GM23248 (cell line): ENCODE measurements at regions not wholly inside any gene's neighbourhood (a gene's known extent, or its start where the extent isn't known, plus 50 kb on each side); places are given as distances from the start of the nearest gene placed in this dataset.
A peak's percentile ranks its signal among the peaks of the same experiment; 100 is the strongest.

ENCODE experiments used
- DNase-seq: peaks from one replicate; pipeline ENCODE4 v3.0.0-alpha.2; 2015
- H2AFZ ChIP-seq: fragments of 200-600 bp; sonication (generic); 2 replicates; pipeline ENCODE4 v1.6.1; 2016; ENCODE audit warnings: antibody characterized with exemption
- H3F3A ChIP-seq: fragments of 200-600 bp; sonication (generic); 2 replicates; pipeline ENCODE4 v1.6.1; 2016; ENCODE audit warnings: mild to moderate bottlenecking, antibody characterized with exemption, mixed run types; ENCODE audit not compliant: insufficient read depth
- H3K27ac ChIP-seq: fragments of 200-600 bp; sonication (generic); 2 replicates; pipeline ENCODE4 v1.5.1; 2016; ENCODE audit warnings: mild to moderate bottlenecking
- H3K27me3 ChIP-seq: fragments of 200-600 bp; sonication (generic); replicated peaks from 2 replicates; pipeline ENCODE4 v1.6.1; 2016; ENCODE audit warnings: mild to moderate bottlenecking; ENCODE audit not compliant: insufficient read depth
- H3K36me3 ChIP-seq: fragments of 200-600 bp; sonication (generic); 2 replicates; pipeline ENCODE4 v1.6.1; 2016; ENCODE audit warnings: low read depth, mild to moderate bottlenecking
- H3K4me1 ChIP-seq: fragments of 200-600 bp; sonication (generic); 2 replicates; pipeline ENCODE4 v1.6.1; 2016; ENCODE audit warnings: mild to moderate bottlenecking; ENCODE audit not compliant: insufficient read depth
- H3K4me2 ChIP-seq: fragments of 200-600 bp; sonication (generic); one replicate; pipeline ENCODE4 v1.6.1; 2016; ENCODE audit warnings: mild to moderate bottlenecking; ENCODE audit not compliant: unreplicated experiment
- H3K4me3 ChIP-seq: fragments of 200-600 bp; sonication (generic); 2 replicates; pipeline ENCODE4 v1.5.1; 2016; ENCODE audit warnings: mild to moderate bottlenecking
- H3K79me2 ChIP-seq: fragments of 200-600 bp; sonication (generic); 2 replicates; pipeline ENCODE4 v1.6.1; 2016; ENCODE audit warnings: mild to moderate bottlenecking; ENCODE audit not compliant: insufficient read depth
- H3K9ac ChIP-seq: fragments of 200-600 bp; sonication (generic); 2 replicates; pipeline ENCODE4 v1.6.1; 2016; ENCODE audit warnings: mild to moderate bottlenecking
- H3K9me2 ChIP-seq: fragments of 200-600 bp; sonication (generic); 2 replicates; pipeline ENCODE4 v1.6.1; 2016; ENCODE audit warnings: mixed run types, mild to moderate bottlenecking, moderate library complexity; ENCODE audit not compliant: insufficient read depth
- H3K9me3 ChIP-seq: fragments of 200-600 bp; sonication (generic); one replicate; pipeline ENCODE4 v1.6.1; 2017; ENCODE audit warnings: low read depth
- H4K20me1 ChIP-seq: fragments of 200-600 bp; sonication (generic); 2 replicates; pipeline ENCODE4 v1.6.0; 2016; ENCODE audit not compliant: insufficient read depth
- EZH2 ChIP-seq: fragments of 200-600 bp; sonication (generic); IDR thresholded peaks from 2 replicates; pipeline ENCODE4 v1.6.1; 2018; ENCODE audit warnings: antibody characterized with exemption, mild to moderate bottlenecking; ENCODE audit not compliant: insufficient read depth, poor library complexity, severe bottlenecking
- EZH2phosphoT487 ChIP-seq: fragments of 200-600 bp; sonication (generic); IDR thresholded peaks from 2 replicates; pipeline ENCODE4 v1.6.1; 2018; ENCODE audit warnings: antibody characterized with exemption, moderate library complexity, mild to moderate bottlenecking, low read depth; ENCODE audit not compliant: insufficient read depth
- WGBS, 2 experiments: methylation state at CpG; one replicate each; pipeline ENCODE4 v1.1.6; 2015 to 2017; ENCODE audit warnings: low lambda C conversion rate in 2 of 2, low coverage in 1 of 2; ENCODE audit errors: missing lambda C conversion rate in 2 of 2; 5-methylcytosine and 5-hydroxymethylcytosine counted together
- in situ Hi-C: fragments of 300-500 bp; cut with MboI; formaldehyde crosslinking; loops from 2 replicates; pipeline ENCODE4 v1.15.0; 2020

DNA sequence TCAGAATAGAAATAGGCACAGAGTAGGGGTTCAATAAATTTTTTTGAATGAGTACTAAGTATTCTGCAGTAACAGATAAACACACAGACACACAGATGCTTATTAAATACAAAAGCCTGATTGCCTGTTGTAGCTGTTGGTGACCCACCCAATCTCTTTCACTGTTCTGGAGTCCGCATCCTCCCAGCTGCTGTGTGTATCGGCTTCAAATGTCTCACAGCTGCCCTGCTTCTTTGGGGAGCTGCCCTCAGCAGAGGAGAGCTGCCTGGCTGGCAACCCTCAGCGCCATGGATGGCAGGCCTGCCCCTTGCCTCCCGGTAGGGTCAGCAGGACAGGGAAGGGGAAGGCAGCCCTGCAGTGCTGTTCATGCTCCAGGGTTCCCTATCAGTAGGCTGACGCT, 50.5 kb upstream of the PRNP start:
- H3K9ac ChIP-seq = no peak overlapping the region
- in situ Hi-C loops = no loop called here
- no peak overlapping the region for H3K27ac ChIP-seq
- H3K4me2 ChIP-seq = no peak overlapping the region
- WGBS, 2 experiments = 71 to 76% methylated on average over 5 of the region's 5 CpGs
- no peak for TF ChIP-seq EZH2
- H3K9me3 ChIP-seq = no peaks in the 10 kb centered on the region
- H2AFZ ChIP-seq = no peak overlapping the region
- H3K4me1 ChIP-seq = peaks cover 17% of the 10 kb centered on the region
- no peaks in the 10 kb centered on the region for H3K79me2 ChIP-seq
- H3K36me3 ChIP-seq = no peaks in the 10 kb centered on the region
- H3K27me3 ChIP-seq = no peaks in the 10 kb centered on the region
- no peak for DNase-seq
- H4K20me1 ChIP-seq = no peaks in the 10 kb centered on the region
- H3K9me2 ChIP-seq = no peaks in the 10 kb centered on the region
- H3K4me3 ChIP-seq = no peak overlapping the region
- H3F3A ChIP-seq = peaks cover 11% of the 10 kb centered on the region

DNA sequence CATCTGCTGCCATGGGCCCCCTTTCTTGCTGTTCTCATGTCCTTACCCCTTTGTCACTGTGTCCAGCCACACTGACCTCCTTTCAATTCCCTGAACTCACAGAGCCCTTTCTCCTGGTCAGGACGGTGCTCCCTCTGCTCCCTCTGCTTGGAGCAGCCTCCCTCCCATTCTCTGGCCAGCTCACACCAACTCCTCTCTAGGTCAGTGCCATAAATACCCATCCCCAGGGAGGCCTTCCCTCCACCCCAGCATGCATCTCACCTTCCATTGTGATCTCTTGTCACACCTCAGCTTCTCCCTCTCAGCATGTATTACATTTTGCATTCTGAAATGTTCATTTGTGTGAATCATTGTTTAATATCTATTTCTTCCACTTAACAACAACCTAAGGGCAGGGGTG, 50.9 kb upstream of the PRNP start:
- H3K9me3 ChIP-seq = no peaks in the 10 kb centered on the region
- no peaks in the 10 kb centered on the region for H4K20me1 ChIP-seq
- H3K79me2 ChIP-seq = no peaks in the 10 kb centered on the region
- WGBS, 2 experiments = 87 to 100% methylated on average over 1 of the region's 1 CpG
- TF ChIP-seq EZH2 (no peak), EZH2phosphoT487 (no peak)
- H3K4me2 ChIP-seq = no peak overlapping the region
- H3K4me1 ChIP-seq = peaks cover 17% of the 10 kb centered on the region
- H3K9me2 ChIP-seq = no peaks in the 10 kb centered on the region
- H3K27me3 ChIP-seq = no peaks in the 10 kb centered on the region
- H3K9ac ChIP-seq = no peak overlapping the region
- DNase-seq = no peak
- H3K36me3 ChIP-seq = no peaks in the 10 kb centered on the region
- no peak overlapping the region for H3K27ac ChIP-seq
- H3F3A ChIP-seq = peaks cover 11% of the 10 kb centered on the region
- in situ Hi-C loops = no loop called here
- no peak overlapping the region for H2AFZ ChIP-seq
- H3K4me3 ChIP-seq = no peak overlapping the region

DNA sequence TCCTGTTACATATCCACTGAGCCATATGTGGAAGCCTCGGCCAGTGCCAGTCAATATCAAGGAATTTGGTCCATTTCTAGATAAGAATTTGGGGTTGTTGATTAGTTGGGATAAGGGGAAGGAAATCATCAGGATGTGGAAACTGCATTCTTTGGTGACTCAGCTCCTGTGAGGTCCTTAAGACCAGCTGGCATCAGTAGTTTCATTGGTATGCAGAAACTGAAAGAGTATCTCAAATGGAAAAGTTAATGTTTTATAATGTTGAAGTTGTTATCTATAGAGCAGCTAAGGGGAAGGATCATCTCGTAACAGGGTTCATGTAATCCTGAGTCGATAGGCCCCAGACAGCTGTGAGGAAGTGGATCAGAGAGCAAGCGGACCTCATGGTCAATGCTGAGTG, 52.5 kb upstream of the PRNP start:
- in situ Hi-C loops = no loop called here
- no peak for TF ChIP-seq EZH2
- no peak for TF ChIP-seq EZH2phosphoT487
- Histone ChIP-seq H3K4me1 (peaks cover 17% of the 10 kb centered on the region), H3K4me2 (peak overlapping the region; percentile 66), H3K27me3 (no peaks in the 10 kb centered on the region), H4K20me1 (no peaks in the 10 kb centered on the region), H3K9ac (no peak overlapping the region), H3K79me2 (no peaks in the 10 kb centered on the region), H3K27ac (peak overlapping the region; percentile 63), H3K9me2 (no peaks in the 10 kb centered on the region), H3K9me3 (no peaks in the 10 kb centered on the region), H3K36me3 (no peaks in the 10 kb centered on the region), H2AFZ (peak overlapping the region; percentile 13; the same call in 1 of the 2 replicates), H3K4me3 (peak overlapping the region; percentile 25), H3F3A (peaks cover 11% of the 10 kb centered on the region)
- DNase-seq = peak; percentile 89
- WGBS, 2 experiments = 21 to 30% methylated on average over 4 of the region's 4 CpGs

DNA sequence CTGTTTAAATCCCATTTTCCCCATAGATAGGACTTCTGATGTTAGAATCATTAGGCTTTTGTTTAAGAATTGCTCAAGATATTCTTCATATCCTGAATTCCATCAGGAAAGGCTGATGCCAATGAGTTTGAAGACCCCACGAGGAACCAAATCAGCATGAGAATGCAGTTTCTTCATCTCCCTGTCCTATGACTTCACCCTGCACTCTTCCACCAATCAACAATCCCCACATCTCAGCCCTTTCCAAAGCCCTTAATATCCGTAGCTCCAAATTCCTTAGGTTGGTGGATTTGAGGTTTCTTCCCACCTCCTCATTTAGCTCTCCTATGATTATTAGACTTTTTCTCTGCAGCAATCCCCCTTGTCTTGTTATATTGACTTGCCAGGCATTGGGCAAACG, 52.9 kb upstream of the PRNP start:
- peak overlapping the region; percentile 13; the same call in 1 of the 2 replicates for H2AFZ ChIP-seq
- peak overlapping the region; percentile 66 for H3K4me2 ChIP-seq
- no peak for DNase-seq
- H3K27me3 ChIP-seq = no peaks in the 10 kb centered on the region
- peaks cover 11% of the 10 kb centered on the region for H3F3A ChIP-seq
- peaks cover 17% of the 10 kb centered on the region for H3K4me1 ChIP-seq
- 63 to 71% methylated on average over 3 of the region's 3 CpGs for WGBS, 2 experiments
- H3K27ac ChIP-seq = peak overlapping the region; percentile 63
- no peaks in the 10 kb centered on the region for H3K36me3 ChIP-seq
- H4K20me1 ChIP-seq = no peaks in the 10 kb centered on the region
- H3K9ac ChIP-seq = no peak overlapping the region
- no peaks in the 10 kb centered on the region for H3K9me2 ChIP-seq
- H3K79me2 ChIP-seq = no peaks in the 10 kb centered on the region
- no peaks in the 10 kb centered on the region for H3K9me3 ChIP-seq
- TF ChIP-seq EZH2phosphoT487 = no peak
- H3K4me3 ChIP-seq = peak overlapping the region; percentile 25
- in situ Hi-C loops = no loop called here

DNA sequence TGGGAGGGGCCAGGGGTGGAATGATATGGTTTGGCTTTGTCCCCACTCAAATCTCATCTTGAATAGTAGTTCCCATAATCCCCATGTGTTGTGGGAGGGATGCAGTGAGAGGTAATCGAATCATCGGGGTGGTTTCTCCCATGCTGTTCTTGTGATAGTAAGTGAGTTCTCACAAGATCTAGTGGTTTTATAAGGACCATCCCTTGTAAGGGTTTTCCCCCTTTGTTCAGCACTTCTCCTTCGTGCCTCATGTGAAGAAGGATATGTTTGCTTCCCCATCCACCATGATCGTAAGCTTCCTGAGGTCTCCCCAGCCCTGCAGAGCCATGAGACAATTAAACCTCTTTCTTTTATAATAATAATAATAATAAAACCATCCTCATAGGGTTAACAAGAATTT, 53.4 kb upstream of the PRNP start:
- H3K27ac ChIP-seq = peak overlapping the region; percentile 63
- no peak overlapping the region for H3K4me3 ChIP-seq
- TF ChIP-seq EZH2 (no peak), EZH2phosphoT487 (no peak)
- H3K4me2 ChIP-seq = no peak overlapping the region
- H3K36me3 ChIP-seq = no peaks in the 10 kb centered on the region
- H4K20me1 ChIP-seq = no peaks in the 10 kb centered on the region
- peaks cover 11% of the 10 kb centered on the region for H3F3A ChIP-seq
- H2AFZ ChIP-seq = no peak overlapping the region
- WGBS, 2 experiments = 95 to 99% methylated on average over 4 of the region's 4 CpGs
- no peaks in the 10 kb centered on the region for H3K79me2 ChIP-seq
- in situ Hi-C loops = no loop called here
- DNase-seq = no peak
- no peaks in the 10 kb centered on the region for H3K9me3 ChIP-seq
- no peak overlapping the region for H3K9ac ChIP-seq
- H3K27me3 ChIP-seq = no peaks in the 10 kb centered on the region
- H3K4me1 ChIP-seq = peaks cover 18% of the 10 kb centered on the region
- H3K9me2 ChIP-seq = no peaks in the 10 kb centered on the region
